GM10248 (cell line): ENCODE measurements at regions not wholly inside any gene's neighbourhood (a gene's known extent, or its start where the extent isn't known, plus 50 kb on each side); places are given as distances from the start of the nearest gene placed in this dataset.

ENCODE experiments used
- CTCF ChIA-PET: fragments of 300-600 bp; sonication (Branson Sonifier 250); formaldehyde crosslinking; extraction: SDS; loops from one replicate; lab custom pipeline; 2021; ENCODE audit warnings: antibody characterized with exemption; lab: Yijun Ruan, JAX
- POLR2A ChIA-PET: fragments of 350-650 bp; sonication (Branson Sonifier 250); formaldehyde crosslinking; extraction: SDS; loops from one replicate; lab custom pipeline; 2020; ENCODE audit warnings: antibody characterized with exemption; lab: Yijun Ruan, JAX
- DNase-seq: peaks from one replicate; pipeline ENCODE4 v3.0.0; 2012; ENCODE audit errors: extremely low spot score
- CTCF ChIP-seq: IDR thresholded peaks from 2 replicates; pipeline ENCODE4 v1.5.1; 2012; ENCODE audit warnings: mild to moderate bottlenecking, low read depth; ENCODE audit errors: extremely low read depth, missing control alignments, control extremely low read depth

- no peak for DNase-seq
- no peak for TF ChIP-seq CTCF
- POLR2A ChIA-PET: no interaction called here
- CTCF ChIA-PET: interaction anchor here (1.2 kb wide), 1 partner anchor 11 kb away, joined by 3 read pairs; no protein-coding TSS in a partner anchor
Measured at GRCh38 chr5:60297658-60298057, 402.3 kb downstream of the DEPDC1B start.

GRCh38 chr5:60295423-60295822 lies 401.9 kb upstream of the PDE4D start:
- peak; percentile 9 for DNase-seq
- POLR2A ChIA-PET: no interaction called here
- CTCF ChIA-PET: interaction anchor here (0.6 to 1.7 kb wide), 10 partner anchors 9 to 354 kb away, joined by 3 to 12 read pairs (median 4); no protein-coding TSS in a partner anchor
- TF ChIP-seq CTCF: peak; percentile 32

GRCh38 chr5:60293518-60293917 lies 400.0 kb upstream of the PDE4D start:
- POLR2A ChIA-PET: no interaction called here
- DNase-seq: no peak
- CTCF ChIA-PET: no interaction called here
- TF ChIP-seq CTCF: no peak

GRCh38 chr5:60287174-60287771 lies 393.7 kb upstream of the PDE4D start:
- CTCF ChIA-PET: interaction anchor here (0.7 to 2.6 kb wide), 25 partner anchors 8 to 478 kb away, joined by 3 to 12 read pairs (median 3); partner anchors contain the start of gene DEPDC1B
- POLR2A ChIA-PET: no interaction called here
- TF ChIP-seq CTCF: peak; percentile 36
- DNase-seq: peak; percentile 19

- TF ChIP-seq CTCF: no peak
- ChIA-PET POLR2A (no interaction called here), CTCF (interaction anchor here (1.1 to 2.6 kb wide), 11 partner anchors 10 to 475 kb away, joined by 3 to 12 read pairs (median 3); no protein-coding TSS in a partner anchor)
- DNase-seq: no peak
Measured at GRCh38 chr5:60285910-60286309, 392.4 kb upstream of the PDE4D start.

- CTCF ChIA-PET: no interaction called here
- TF ChIP-seq CTCF: no peak
- POLR2A ChIA-PET: no interaction called here
- no peak for DNase-seq
Measured at GRCh38 chr5:60280943-60281342, 387.4 kb upstream of the PDE4D start.

- TF ChIP-seq CTCF: no peak
- ChIA-PET POLR2A (no interaction called here), CTCF (no interaction called here)
- DNase-seq: no peak
Measured at GRCh38 chr5:60277941-60278340, 384.4 kb upstream of the PDE4D start.
